ENCODE measurements at regions not wholly inside any gene's neighbourhood (a gene's known extent, or its start where the extent isn't known, plus 50 kb on each side); places are given as distances from the start of the nearest gene placed in this dataset.

DNA sequence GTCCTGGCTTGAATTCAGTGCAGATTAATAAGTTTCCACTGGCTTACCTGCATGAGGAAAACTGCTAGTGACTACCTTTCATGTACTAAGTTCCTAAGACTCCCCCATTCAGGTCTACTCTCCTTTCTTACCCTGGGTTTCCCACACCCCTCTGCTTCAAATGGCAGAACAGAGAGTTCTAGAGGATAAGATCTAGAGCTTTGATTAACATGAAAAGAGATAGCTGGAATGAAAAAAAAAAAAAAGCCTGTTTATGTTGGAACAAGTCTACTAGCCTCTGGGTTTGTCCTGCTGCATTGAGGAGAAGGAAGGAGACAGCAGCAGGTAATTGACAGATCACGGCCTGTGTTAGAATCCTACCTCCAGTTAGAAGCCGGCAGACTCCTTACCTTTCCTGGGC, 201.4 kb upstream of the SOX4 start:
- no peaks in the 10 kb centered on the region for H3K9me3 Mint-ChIP-seq
- H3K4me1 Mint-ChIP-seq, result no peaks in the 10 kb centered on the region
- intact Hi-C loops (cut with micrococcal nuclease), result no loop called here
- ATAC-seq (ENCODE audit: low read depth) (no peak), DNase-seq (no peak)
- no peak overlapping the region for H3K27ac Mint-ChIP-seq
- no peaks in the 10 kb centered on the region for H3K27me3 Mint-ChIP-seq
- no peak for TF ChIP-seq CTCF (IDR thresholded peaks at IDR 0.05)
- no peak overlapping the region for H3K4me3 Mint-ChIP-seq
- ChIA-PET CTCF (no interaction called here), POLR2A (no interaction called here)
- H3K36me3 Mint-ChIP-seq (ENCODE audit: low read depth), result no peaks in the 10 kb centered on the region

GRCh38 chr6:21393441-21394165, 199.9 kb upstream of the SOX4 start:
- intact Hi-C loops (cut with micrococcal nuclease), result no loop called here
- no peak for ATAC-seq (ENCODE audit: low read depth)
- Mint-ChIP-seq H3K4me3 (no peak overlapping the region), H3K4me1 (no peaks in the 10 kb centered on the region), H3K36me3 (ENCODE audit: low read depth) (no peaks in the 10 kb centered on the region), H3K27ac (no peak overlapping the region), H3K27me3 (no peaks in the 10 kb centered on the region), H3K9me3 (no peaks in the 10 kb centered on the region)
- POLR2A ChIA-PET, result no interaction called here
- no peak for DNase-seq
- CTCF ChIA-PET, result no interaction called here
- no peak for TF ChIP-seq CTCF (IDR thresholded peaks at IDR 0.05)

DNA sequence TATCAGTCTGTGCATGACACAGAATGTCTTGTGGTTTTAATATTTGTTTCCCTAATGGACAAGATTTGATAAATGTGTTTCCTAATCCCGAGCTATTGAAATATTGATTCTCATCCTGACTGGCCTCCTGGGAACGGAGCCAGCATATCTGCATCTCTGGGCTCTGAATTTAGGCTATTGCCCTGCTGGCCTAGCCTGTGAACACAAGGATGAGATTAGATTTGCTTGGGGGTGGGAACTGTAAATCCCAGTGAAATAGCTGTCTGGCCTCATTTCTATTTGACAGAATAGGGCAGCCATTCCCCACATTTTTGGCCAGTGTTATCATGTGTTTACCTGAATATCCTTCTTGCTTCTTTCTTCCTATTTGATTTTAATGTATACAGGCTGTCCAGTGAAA, 198.4 kb upstream of the SOX4 start:
- H3K27me3 Mint-ChIP-seq, result no peaks in the 10 kb centered on the region
- no peaks in the 10 kb centered on the region for H3K4me1 Mint-ChIP-seq
- ATAC-seq (ENCODE audit: low read depth) (no peak), DNase-seq (no peak)
- CTCF ChIA-PET, result no interaction called here
- intact Hi-C loops (cut with micrococcal nuclease), result no loop called here
- H3K36me3 Mint-ChIP-seq (ENCODE audit: low read depth), result no peaks in the 10 kb centered on the region
- POLR2A ChIA-PET, result no interaction called here
- no peaks in the 10 kb centered on the region for H3K9me3 Mint-ChIP-seq
- no peak overlapping the region for H3K4me3 Mint-ChIP-seq
- no peak overlapping the region for H3K27ac Mint-ChIP-seq
- TF ChIP-seq CTCF (IDR thresholded peaks at IDR 0.05), result no peak

DNA sequence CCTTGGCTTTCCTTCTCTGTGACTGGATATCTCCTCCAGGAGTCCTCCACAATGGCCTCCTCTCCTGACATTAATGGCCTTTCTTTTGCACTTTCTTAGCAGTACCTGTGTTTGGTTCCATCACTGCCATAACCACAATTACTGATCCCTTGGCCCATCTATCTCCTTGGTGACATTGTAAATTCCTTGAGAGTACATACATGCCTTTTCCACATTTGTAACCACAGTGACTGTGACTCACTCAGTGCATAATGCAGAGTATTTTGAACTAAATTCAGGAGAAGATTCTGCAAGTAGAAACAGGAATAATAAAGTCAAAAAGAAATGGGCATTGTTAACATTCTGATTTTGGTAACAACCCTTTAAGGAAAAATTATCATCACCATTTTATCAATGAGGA, 197.2 kb upstream of the SOX4 start:
- DNase-seq (no peak), ATAC-seq (ENCODE audit: low read depth) (no peak)
- Mint-ChIP-seq H3K27ac (no peak overlapping the region), H3K36me3 (ENCODE audit: low read depth) (no peaks in the 10 kb centered on the region), H3K4me1 (no peaks in the 10 kb centered on the region), H3K4me3 (no peak overlapping the region), H3K27me3 (no peaks in the 10 kb centered on the region), H3K9me3 (no peaks in the 10 kb centered on the region)
- POLR2A ChIA-PET, result no interaction called here
- TF ChIP-seq CTCF (IDR thresholded peaks at IDR 0.05), result no peak
- CTCF ChIA-PET, result no interaction called here
- intact Hi-C loops (cut with micrococcal nuclease), result no loop called here

- DNase-seq (no peak), ATAC-seq (ENCODE audit: low read depth) (no peak)
- ChIA-PET POLR2A (no interaction called here), CTCF (no interaction called here)
- Mint-ChIP-seq H3K27me3 (no peaks in the 10 kb centered on the region), H3K36me3 (ENCODE audit: low read depth) (no peaks in the 10 kb centered on the region), H3K4me3 (no peak overlapping the region), H3K4me1 (no peaks in the 10 kb centered on the region), H3K27ac (no peak overlapping the region), H3K9me3 (no peaks in the 10 kb centered on the region)
- intact Hi-C loops (cut with micrococcal nuclease), result no loop called here
- no peak for TF ChIP-seq CTCF (IDR thresholded peaks at IDR 0.05)
Observed at GRCh38 chr6:21398741-21399325, 194.7 kb upstream of the SOX4 start.
